Ascending aorta (tissue), 2 donors: ENCODE measurements at regions not wholly inside any gene's neighbourhood (a gene's known extent, or its start where the extent isn't known, plus 50 kb on each side); places are given as distances from the start of the nearest gene placed in this dataset.

Source experiments
- DNase-seq, 2 donors: peaks; one replicate each; pipeline ENCODE4 v3.0.0-alpha.2; 2019; ENCODE audit warnings: low spot score in 2 of 2
- H3K27ac ChIP-seq, 2 donors: fragments of 200-600 bp; sonication (generic); one replicate each; pipeline ENCODE4 v1.5.1; 2016 to 2017; ENCODE audit warnings: mild to moderate bottlenecking in 1 of 2
- H3K27me3 ChIP-seq: fragments of 200-600 bp; sonication (generic); one replicate; pipeline ENCODE4 v1.5.1; 2017
- H3K36me3 ChIP-seq, 2 donors: fragments of 200-600 bp; sonication (generic); one replicate each; pipeline ENCODE4 v1.5.1; 2016
- H3K4me1 ChIP-seq, 2 donors: fragments of 200-600 bp; sonication (generic); one replicate each; pipeline ENCODE4 v1.5.1; 2016 to 2017; ENCODE audit warnings: mild to moderate bottlenecking in 1 of 2
- H3K4me3 ChIP-seq, 2 donors: fragments of 200-600 bp; sonication (generic); one replicate each; pipeline ENCODE4 v1.5.1; 2016 to 2017; ENCODE audit warnings: mild to moderate bottlenecking in 1 of 2
- H3K9me3 ChIP-seq, 2 donors: fragments of 200-600 bp; sonication (generic); one replicate each; pipeline ENCODE4 v1.5.1; 2016
- intact Hi-C: fragments of 100-400 bp; cut with DNase I; formaldehyde crosslinking; loops from one replicate; pipeline ENCODE4 v1.15.1; 2023
- TF ChIP-seq, protein P1 (sequence below), 3 experiments: fragments of 200-600 bp in 2 of 3; fragments of 450-650 bp in 1 of 3; sonication (generic) in 2 of 3; IDR thresholded peaks; one replicate each; pipeline ENCODE4 v1.5.1; 2016 to 2019; ENCODE audit warnings: antibody characterized with exemption in 3 of 3, mild to moderate bottlenecking in 1 of 3, moderate library complexity in 1 of 3

DNA sequence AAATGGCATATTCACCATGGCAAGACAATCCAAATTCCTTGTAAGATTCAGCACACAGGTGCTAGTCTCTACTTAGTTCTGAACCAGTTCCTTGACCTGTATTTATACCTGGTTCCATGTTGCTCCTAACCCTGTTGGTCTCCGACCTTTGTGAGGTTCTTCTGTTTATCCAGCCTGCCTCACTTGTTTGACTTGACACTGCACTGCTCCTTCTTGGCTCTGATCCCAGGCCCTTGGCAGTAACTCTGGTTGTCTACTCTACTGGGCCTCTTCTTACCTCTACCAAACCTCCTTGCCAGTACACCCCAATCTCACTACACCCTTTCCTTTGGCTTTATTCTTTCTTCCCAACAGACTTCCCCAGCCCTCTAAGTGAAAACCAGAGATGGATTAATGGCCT lies 419.4 kb upstream of the USP24 start:
- TF ChIP-seq, protein P1, sequence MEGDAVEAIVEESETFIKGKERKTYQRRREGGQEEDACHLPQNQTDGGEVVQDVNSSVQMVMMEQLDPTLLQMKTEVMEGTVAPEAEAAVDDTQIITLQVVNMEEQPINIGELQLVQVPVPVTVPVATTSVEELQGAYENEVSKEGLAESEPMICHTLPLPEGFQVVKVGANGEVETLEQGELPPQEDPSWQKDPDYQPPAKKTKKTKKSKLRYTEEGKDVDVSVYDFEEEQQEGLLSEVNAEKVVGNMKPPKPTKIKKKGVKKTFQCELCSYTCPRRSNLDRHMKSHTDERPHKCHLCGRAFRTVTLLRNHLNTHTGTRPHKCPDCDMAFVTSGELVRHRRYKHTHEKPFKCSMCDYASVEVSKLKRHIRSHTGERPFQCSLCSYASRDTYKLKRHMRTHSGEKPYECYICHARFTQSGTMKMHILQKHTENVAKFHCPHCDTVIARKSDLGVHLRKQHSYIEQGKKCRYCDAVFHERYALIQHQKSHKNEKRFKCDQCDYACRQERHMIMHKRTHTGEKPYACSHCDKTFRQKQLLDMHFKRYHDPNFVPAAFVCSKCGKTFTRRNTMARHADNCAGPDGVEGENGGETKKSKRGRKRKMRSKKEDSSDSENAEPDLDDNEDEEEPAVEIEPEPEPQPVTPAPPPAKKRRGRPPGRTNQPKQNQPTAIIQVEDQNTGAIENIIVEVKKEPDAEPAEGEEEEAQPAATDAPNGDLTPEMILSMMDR (IDR thresholded peaks at IDR 0.05): no peak
- Histone ChIP-seq H3K9me3 (no peaks in the 10 kb centered on the region), H3K4me1 (peaks cover 20 to 42% of the 10 kb centered on the region in 2 donors), H3K27ac (peak overlapping the region; percentile 66 to 76), H3K36me3 (no peaks in the 10 kb centered on the region), H3K4me3 (no peak overlapping the region), H3K27me3 (no peaks in the 10 kb centered on the region)
- intact Hi-C loops: loop anchor here (2.0 to 10.0 kb wide), 3 partner anchors 46 to 440 kb away; no protein-coding TSS in a partner anchor
- DNase-seq: no peak

DNA sequence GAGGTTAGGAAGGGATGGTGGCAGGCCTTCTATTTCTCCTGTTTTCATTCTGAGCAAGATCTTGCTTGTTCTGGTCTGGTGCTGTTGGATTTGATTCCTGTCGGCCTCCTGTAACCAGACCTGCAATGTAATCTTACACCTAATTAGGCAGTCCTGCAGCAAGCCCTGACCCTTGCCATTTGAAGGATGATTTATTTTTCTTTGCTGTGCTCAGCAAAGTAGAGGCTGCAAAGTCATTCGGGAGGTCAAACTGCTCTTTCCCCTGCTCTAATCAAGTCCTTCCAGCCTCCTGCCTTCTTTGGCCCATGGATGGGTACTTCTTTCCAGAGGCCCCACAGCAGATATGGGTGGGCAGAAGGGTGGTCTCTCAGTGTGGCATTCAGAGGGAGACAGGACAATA lies 417.7 kb upstream of the USP24 start:
- intact Hi-C loops: loop anchor here (5.0 to 10.0 kb wide), 2 partner anchors 206 to 442 kb away; no protein-coding TSS in a partner anchor

GRCh38 chr1:55632058-55632457 lies 416.9 kb upstream of the USP24 start:
- peaks cover 20 to 42% of the 10 kb centered on the region in 2 donors for H3K4me1 ChIP-seq
- no peak for DNase-seq
- H3K36me3 ChIP-seq: no peaks in the 10 kb centered on the region
- H3K27ac ChIP-seq: peak overlapping the region; percentile 63 to 66
- H3K9me3 ChIP-seq: no peaks in the 10 kb centered on the region
- no peaks in the 10 kb centered on the region for H3K27me3 ChIP-seq
- H3K4me3 ChIP-seq: no peak overlapping the region
- intact Hi-C loops: loop anchor here (5.0 to 10.0 kb wide), 2 partner anchors 205 to 443 kb away; no protein-coding TSS in a partner anchor
- TF ChIP-seq, protein P1 (IDR thresholded peaks at IDR 0.05): no peak

More for the DNA sequence above, 417.7 kb upstream of the USP24 start:
- Histone ChIP-seq H3K36me3 (no peaks in the 10 kb centered on the region), H3K27me3 (no peaks in the 10 kb centered on the region), H3K9me3 (no peaks in the 10 kb centered on the region), H3K4me3 (no peak overlapping the region), H3K4me1 (peaks cover 20 to 42% of the 10 kb centered on the region in 2 donors), H3K27ac (peak overlapping the region; percentile 63 to 66)
- DNase-seq: no peak
- TF ChIP-seq, protein P1 (IDR thresholded peaks at IDR 0.05): no peak

GRCh38 chr1:55631509-55631908 lies 416.3 kb upstream of the USP24 start:
- Histone ChIP-seq H3K27me3 (no peaks in the 10 kb centered on the region), H3K36me3 (no peaks in the 10 kb centered on the region), H3K4me1 (peaks cover 20 to 38% of the 10 kb centered on the region in 2 donors), H3K4me3 (no peak overlapping the region), H3K27ac (peak overlapping the region; percentile 44 to 66), H3K9me3 (no peaks in the 10 kb centered on the region)
- intact Hi-C loops: loop anchor here (5.0 to 10.0 kb wide), 2 partner anchors 204 to 443 kb away; no protein-coding TSS in a partner anchor
- TF ChIP-seq, protein P1 (IDR thresholded peaks at IDR 0.05): no peak
- DNase-seq: no peak

DNA sequence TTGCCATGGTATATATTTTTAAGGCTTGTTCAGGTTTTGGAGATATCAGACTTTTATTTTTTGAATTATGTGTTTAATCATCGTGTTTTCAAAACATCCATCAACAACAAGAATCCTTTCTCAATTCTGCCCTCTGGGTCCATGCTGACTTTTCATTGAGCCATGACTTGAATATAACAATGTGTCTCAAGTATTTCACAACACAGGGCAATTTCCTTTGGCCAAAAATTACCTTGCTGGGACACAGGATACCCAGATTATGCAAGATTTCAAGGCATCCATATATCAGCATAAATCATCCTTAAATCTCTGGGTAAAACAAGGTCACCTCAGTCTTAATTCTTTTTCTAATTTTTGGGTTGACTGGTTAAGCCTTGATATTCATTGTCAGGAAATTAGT lies 411.2 kb upstream of the USP24 start:
- TF ChIP-seq, protein P1 (IDR thresholded peaks at IDR 0.05): no peak
- intact Hi-C loops: no loop called here
- no peaks in the 10 kb centered on the region for H3K36me3 ChIP-seq
- no peaks in the 10 kb centered on the region for H3K4me1 ChIP-seq
- H3K4me3 ChIP-seq: no peak overlapping the region
- no peaks in the 10 kb centered on the region for H3K27me3 ChIP-seq
- H3K9me3 ChIP-seq: peaks cover 0 to 4% of the 10 kb centered on the region in 2 donors
- no peak for DNase-seq
- H3K27ac ChIP-seq: no peak overlapping the region

- H3K4me1 ChIP-seq: no peaks in the 10 kb centered on the region
- TF ChIP-seq, protein P1 (IDR thresholded peaks at IDR 0.05): no peak
Measured at GRCh38 chr1:55624766-55625165, 409.6 kb upstream of the USP24 start.

More at GRCh38 chr1:55624766-55625165, 409.6 kb upstream of the USP24 start:
- no peak overlapping the region for H3K4me3 ChIP-seq
- intact Hi-C loops: no loop called here
- no peak for DNase-seq
- H3K27ac ChIP-seq: no peak overlapping the region
- H3K9me3 ChIP-seq: peaks cover 0 to 4% of the 10 kb centered on the region in 2 donors
- no peaks in the 10 kb centered on the region for H3K36me3 ChIP-seq
- no peaks in the 10 kb centered on the region for H3K27me3 ChIP-seq
